Mesenchymal stem cell (in vitro differentiated cells and primary cell): ENCODE measurements at regions not wholly inside any gene's neighbourhood (a gene's known extent, or its start where the extent isn't known, plus 50 kb on each side); places are given as distances from the start of the nearest gene placed in this dataset.

Source experiments
- DNase-seq: peaks from one replicate; pipeline ENCODE4 v3.0.0-alpha.2; 2013
- H2AFZ ChIP-seq: one replicate; pipeline ENCODE4 v1.6.1; 2013; ENCODE audit warnings: low read depth, mild to moderate bottlenecking, control low read depth, inconsistent platforms, low read length, moderate library complexity
- H2AK5ac ChIP-seq: 2 replicates; pipeline ENCODE4 v1.6.1; 2013; ENCODE audit warnings: low read length, moderate library complexity, mild to moderate bottlenecking, inconsistent platforms; ENCODE audit not compliant: severe bottlenecking
- H2BK120ac ChIP-seq: one replicate; pipeline ENCODE4 v1.6.1; 2013; ENCODE audit warnings: low read depth, mild to moderate bottlenecking, inconsistent platforms, low read length, moderate library complexity
- H2BK12ac ChIP-seq, 2 experiments: one replicate each; pipeline ENCODE4 v1.6.1; 2013; ENCODE audit warnings: inconsistent platforms in 2 of 2, low read length in 2 of 2, mild to moderate bottlenecking in 2 of 2, moderate library complexity in 2 of 2, control low read depth in 1 of 2
- H2BK15ac ChIP-seq: one replicate; pipeline ENCODE4 v1.6.1; 2013; ENCODE audit warnings: mild to moderate bottlenecking, low read depth, inconsistent platforms; ENCODE audit not compliant: poor library complexity, severe bottlenecking
- H2BK5ac ChIP-seq: 2 replicates; pipeline ENCODE4 v1.6.1; 2013; ENCODE audit warnings: low read depth, mild to moderate bottlenecking, low read length, control low read depth, inconsistent platforms; ENCODE audit not compliant: poor library complexity, severe bottlenecking
- H3K14ac ChIP-seq, 2 experiments: one replicate each; pipeline ENCODE4 v1.6.1; 2013; ENCODE audit warnings: inconsistent platforms in 2 of 2, low read length in 2 of 2, control low read depth in 1 of 2, mild to moderate bottlenecking in 1 of 2, moderate library complexity in 1 of 2
- H3K18ac ChIP-seq, 2 experiments: one replicate each; pipeline ENCODE4 v1.6.1; 2013; ENCODE audit warnings: inconsistent platforms in 2 of 2, low read length in 2 of 2, control low read depth in 1 of 2, low read depth in 1 of 2, mild to moderate bottlenecking in 1 of 2
- H3K23ac ChIP-seq, 2 experiments: one replicate each; pipeline ENCODE4 v1.6.1; 2013; ENCODE audit warnings: inconsistent platforms in 2 of 2, low read length in 2 of 2, mild to moderate bottlenecking in 2 of 2, moderate library complexity in 2 of 2, control low read depth in 1 of 2
- H3K27ac ChIP-seq: 2 replicates; pipeline ENCODE4 v1.5.1; 2013; ENCODE audit warnings: mild to moderate bottlenecking, moderate library complexity, low read length, control low read depth, inconsistent platforms; ENCODE audit not compliant: poor library complexity, severe bottlenecking
- H3K27me3 ChIP-seq, 2 experiments: 2 replicates each; pipeline versions ENCODE4 v1.6.1 to v1.7.0; 2013; ENCODE audit warnings: low read length in 2 of 2, mild to moderate bottlenecking in 2 of 2, moderate library complexity in 2 of 2, control low read depth in 1 of 2, inconsistent platforms in 1 of 2; ENCODE audit not compliant: control insufficient read depth in 1 of 2, insufficient read depth in 1 of 2
- H3K36me3 ChIP-seq, 2 experiments: 2 replicates each; pipeline versions ENCODE4 v1.6.1 to v1.7.0; 2013; ENCODE audit warnings: low read length in 2 of 2, control low read depth in 1 of 2, inconsistent platforms in 1 of 2, low read depth in 1 of 2, mild to moderate bottlenecking in 1 of 2; ENCODE audit not compliant: insufficient read depth in 2 of 2, control insufficient read depth in 1 of 2
- H3K4ac ChIP-seq, 2 experiments: one replicate each; pipeline ENCODE4 v1.6.1; 2013; ENCODE audit warnings: inconsistent platforms in 2 of 2, low read length in 2 of 2, mild to moderate bottlenecking in 2 of 2, moderate library complexity in 2 of 2, control low read depth in 1 of 2, low read depth in 1 of 2
- H3K4me1 ChIP-seq: 2 replicates; pipeline ENCODE4 v1.6.1; 2013; ENCODE audit warnings: low read depth, low read length, control low read depth; ENCODE audit not compliant: control insufficient read depth, insufficient read depth
- H3K4me2 ChIP-seq: 2 replicates; pipeline ENCODE4 v1.6.1; 2013; ENCODE audit warnings: low read length, mild to moderate bottlenecking, inconsistent platforms; ENCODE audit not compliant: poor library complexity, severe bottlenecking
- H3K4me3 ChIP-seq, 2 experiments: 2 replicates each; pipeline versions ENCODE4 v1.5.1 to v1.7.0; 2013; ENCODE audit warnings: low read length in 2 of 2, mild to moderate bottlenecking in 2 of 2, control low read depth in 1 of 2, low read depth in 1 of 2; ENCODE audit not compliant: insufficient read depth in 1 of 2
- H3K79me1 ChIP-seq: replicated peaks from 2 replicates; pipeline ENCODE4 v1.6.1; 2013; ENCODE audit warnings: mild to moderate bottlenecking, control low read depth, low read length, inconsistent platforms; ENCODE audit not compliant: poor library complexity, severe bottlenecking
- H3K9ac ChIP-seq: 2 replicates; pipeline ENCODE4 v1.7.0; 2013; ENCODE audit warnings: mild to moderate bottlenecking, low read length, moderate library complexity
- H3K9me3 ChIP-seq: 2 replicates; pipeline ENCODE4 v1.7.0; 2013; ENCODE audit warnings: mild to moderate bottlenecking, low read length; ENCODE audit not compliant: control insufficient read depth
- H4K8ac ChIP-seq: one replicate; pipeline ENCODE4 v1.6.1; 2013; ENCODE audit warnings: inconsistent platforms, mild to moderate bottlenecking, low read length, moderate library complexity
- H4K91ac ChIP-seq: one replicate; pipeline ENCODE4 v1.6.1; 2013; ENCODE audit warnings: mild to moderate bottlenecking, low read length, inconsistent platforms
- WGBS: methylation state at CpG from one replicate; pipeline ENCODE4 v1.1.7; 2013; ENCODE audit warnings: mixed read lengths; 5-methylcytosine and 5-hydroxymethylcytosine counted together

DNA sequence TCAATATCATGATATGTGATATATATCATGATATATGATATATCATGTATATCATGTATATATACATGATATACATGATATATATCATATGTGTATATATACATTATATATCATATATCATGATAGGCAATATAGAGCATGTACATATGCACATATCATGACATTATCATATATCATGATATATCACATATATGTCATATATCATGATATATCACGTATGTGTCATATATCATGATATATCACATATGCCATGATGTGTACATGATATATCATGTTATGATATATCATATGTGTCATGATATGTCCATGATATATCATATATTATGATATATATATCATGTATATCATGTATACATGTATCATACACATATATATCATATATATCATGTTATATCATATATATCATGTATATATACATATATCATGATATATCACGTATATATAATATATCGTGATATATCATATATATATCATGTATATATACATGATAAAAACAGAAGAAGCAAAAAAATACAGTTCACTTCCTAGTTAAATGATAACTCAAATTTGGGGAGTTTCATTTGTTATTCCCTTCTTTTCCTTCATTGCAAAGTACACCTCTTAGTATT, 670.1 kb upstream of the EPHA5 start:
- peaks cover 7% of the 10 kb centered on the region for H3K9me3 ChIP-seq
- no peak overlapping the region for H2BK120ac ChIP-seq
- H2BK12ac ChIP-seq = no peak overlapping the region
- WGBS = 40% methylated on average over 1 of the region's 3 CpGs
- no peak overlapping the region for H3K18ac ChIP-seq
- H3K27me3 ChIP-seq = no peaks in the 10 kb centered on the region
- DNase-seq = no peak
- no peak overlapping the region for H3K4me2 ChIP-seq
- no peaks in the 10 kb centered on the region for H3K36me3 ChIP-seq
- no peak overlapping the region for H3K4ac ChIP-seq
- H2BK15ac ChIP-seq = no peak overlapping the region
- H4K8ac ChIP-seq = no peak overlapping the region
- no peak overlapping the region for H3K27ac ChIP-seq
- H2AK5ac ChIP-seq = no peak overlapping the region
- H3K79me1 ChIP-seq = no peaks in the 10 kb centered on the region
- no peak overlapping the region for H2BK5ac ChIP-seq
- H3K4me3 ChIP-seq = no peak overlapping the region
- no peak overlapping the region for H2AFZ ChIP-seq
- H3K14ac ChIP-seq = no peak overlapping the region
- H3K4me1 ChIP-seq = no peaks in the 10 kb centered on the region
- H3K23ac ChIP-seq = no peak overlapping the region
- no peak overlapping the region for H4K91ac ChIP-seq
- H3K9ac ChIP-seq = no peak overlapping the region

DNA sequence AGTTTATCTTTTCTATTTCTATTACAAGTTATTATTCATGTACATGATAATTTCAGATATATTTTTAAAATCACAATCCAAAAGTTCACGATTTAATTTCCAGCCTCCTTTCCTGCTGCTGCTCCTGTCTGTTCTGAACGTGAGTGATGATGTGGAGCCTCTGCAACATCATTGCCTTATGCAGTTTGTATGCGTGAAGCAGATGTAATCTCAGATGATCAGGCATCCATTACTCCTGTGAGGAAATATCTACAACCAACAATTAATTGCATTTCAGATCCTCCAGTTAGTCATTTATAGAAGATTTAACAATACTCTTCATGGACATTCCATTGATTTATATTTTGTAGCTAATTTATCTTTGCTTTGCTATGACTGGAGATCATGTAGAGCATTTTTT, 668.7 kb upstream of the EPHA5 start:
- Histone ChIP-seq H4K8ac (no peak overlapping the region), H3K27me3 (no peaks in the 10 kb centered on the region)
- WGBS = 100% methylated on average over 3 of the region's 3 CpGs

DNA sequence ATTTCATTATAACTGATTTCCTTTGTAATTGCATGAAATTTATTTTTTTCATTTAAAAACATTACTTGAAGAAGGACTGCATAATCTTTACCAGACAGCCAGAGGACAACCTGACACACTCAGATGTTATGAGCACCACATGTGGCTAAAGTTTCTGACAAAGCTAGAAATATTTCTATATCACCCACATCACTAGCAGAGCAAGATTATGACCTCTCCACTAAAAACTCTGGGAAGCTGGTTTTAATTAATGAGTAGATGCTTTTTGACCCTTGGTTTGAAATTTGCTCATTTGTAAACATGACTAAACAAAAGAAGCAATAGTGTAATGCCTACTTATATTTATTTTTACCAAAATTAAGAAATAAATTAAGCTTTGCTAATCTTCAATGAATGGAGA, 661.5 kb upstream of the EPHA5 start:
- no peaks in the 10 kb centered on the region for H3K27me3 ChIP-seq
- H3K79me1 ChIP-seq = no peaks in the 10 kb centered on the region
- no peak overlapping the region for H2AK5ac ChIP-seq
- H3K4me1 ChIP-seq = no peaks in the 10 kb centered on the region
- H3K18ac ChIP-seq = no peak overlapping the region
- H2AFZ ChIP-seq = no peak overlapping the region
- no peak for DNase-seq
- no peaks in the 10 kb centered on the region for H3K36me3 ChIP-seq
- no peak overlapping the region for H2BK120ac ChIP-seq
- no peak overlapping the region for H3K27ac ChIP-seq
- H4K91ac ChIP-seq = no peak overlapping the region
- no peak overlapping the region for H3K4me3 ChIP-seq
- H4K8ac ChIP-seq = no peak overlapping the region
- H3K14ac ChIP-seq = no peak overlapping the region
- H3K9ac ChIP-seq = no peak overlapping the region
- H3K9me3 ChIP-seq = peaks cover 3% of the 10 kb centered on the region
- H3K4ac ChIP-seq = no peak overlapping the region
- no peak overlapping the region for H2BK12ac ChIP-seq
- H3K4me2 ChIP-seq = no peak overlapping the region
- H2BK5ac ChIP-seq = no peak overlapping the region
- H3K23ac ChIP-seq = no peak overlapping the region
- H2BK15ac ChIP-seq = no peak overlapping the region

More for the DNA sequence above, 668.7 kb upstream of the EPHA5 start:
- Histone ChIP-seq H3K9ac (no peak overlapping the region), H2BK15ac (no peak overlapping the region), H2AK5ac (no peak overlapping the region), H2AFZ (no peak overlapping the region), H2BK120ac (no peak overlapping the region), H4K91ac (no peak overlapping the region), H3K14ac (no peak overlapping the region), H3K23ac (no peak overlapping the region), H3K4me3 (no peak overlapping the region), H3K4me1 (no peaks in the 10 kb centered on the region), H3K27ac (no peak overlapping the region), H3K4me2 (no peak overlapping the region), H3K4ac (no peak overlapping the region), H3K18ac (no peak overlapping the region), H2BK12ac (no peak overlapping the region), H3K79me1 (no peaks in the 10 kb centered on the region), H3K36me3 (no peaks in the 10 kb centered on the region), H3K9me3 (peaks cover 7% of the 10 kb centered on the region), H2BK5ac (no peak overlapping the region)
- no peak for DNase-seq

DNA sequence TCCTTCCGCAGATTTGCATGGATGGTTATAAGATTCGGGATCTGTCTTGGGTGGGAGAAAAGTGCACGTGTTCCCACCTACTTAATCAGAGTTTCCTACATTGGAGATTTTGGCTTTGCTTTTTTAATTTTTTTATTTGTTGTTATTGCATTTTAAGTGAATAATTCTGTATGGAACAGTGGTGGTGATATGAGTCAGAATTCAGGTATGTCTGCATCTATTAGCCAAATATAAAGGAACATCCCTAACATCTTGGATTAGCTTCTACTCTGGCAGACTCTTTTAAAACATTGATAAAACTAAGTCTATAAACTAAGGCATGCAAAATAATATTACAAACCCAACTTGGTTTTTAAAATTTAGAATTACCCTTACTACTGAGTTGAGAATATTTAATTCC, 659.8 kb upstream of the EPHA5 start:
- Histone ChIP-seq H3K14ac (no peak overlapping the region), H3K23ac (no peak overlapping the region), H4K91ac (no peak overlapping the region), H3K36me3 (no peaks in the 10 kb centered on the region), H3K18ac (no peak overlapping the region), H3K9me3 (no peaks in the 10 kb centered on the region), H2BK5ac (no peak overlapping the region), H2AK5ac (no peak overlapping the region), H4K8ac (no peak overlapping the region), H2AFZ (no peak overlapping the region), H3K4ac (no peak overlapping the region), H3K27me3 (no peaks in the 10 kb centered on the region), H3K79me1 (no peaks in the 10 kb centered on the region), H2BK12ac (no peak overlapping the region), H3K27ac (no peak overlapping the region), H3K9ac (no peak overlapping the region), H3K4me2 (no peak overlapping the region), H2BK15ac (no peak overlapping the region), H3K4me1 (no peaks in the 10 kb centered on the region), H3K4me3 (no peak overlapping the region), H2BK120ac (no peak overlapping the region)
- WGBS = 100% methylated on average over 2 of the region's 3 CpGs
- DNase-seq = no peak
